GM03348 (cell line): ENCODE measurements at regions not wholly inside any gene's neighbourhood (a gene's known extent, or its start where the extent isn't known, plus 50 kb on each side); places are given as distances from the start of the nearest gene placed in this dataset.

ENCODE experiments used
- DNase-seq: peaks from one replicate; pipeline ENCODE4 v3.0.0; 2012; ENCODE audit warnings: low spot score

DNA sequence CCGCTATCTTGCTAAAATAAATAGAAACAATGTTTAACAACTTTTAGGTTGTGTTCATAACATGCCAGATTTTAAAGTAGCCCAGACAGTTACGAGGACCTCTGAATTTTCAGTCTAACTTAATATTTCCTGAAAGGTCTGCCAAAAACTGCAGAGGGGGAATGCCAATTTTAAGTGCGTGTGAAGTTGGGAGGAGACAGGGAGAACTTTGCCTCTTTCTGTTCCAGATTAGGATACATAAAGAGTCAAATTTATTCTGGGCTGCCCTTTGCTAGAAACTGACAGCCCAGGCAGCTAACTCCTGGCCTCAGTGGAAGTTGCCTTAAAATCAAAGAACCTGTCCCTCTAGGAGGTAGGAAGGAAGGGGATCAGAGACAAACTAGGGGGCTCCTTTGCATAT is 52.3 kb upstream of the PIP4K2A start:
- DNase-seq, result no peak

DNA sequence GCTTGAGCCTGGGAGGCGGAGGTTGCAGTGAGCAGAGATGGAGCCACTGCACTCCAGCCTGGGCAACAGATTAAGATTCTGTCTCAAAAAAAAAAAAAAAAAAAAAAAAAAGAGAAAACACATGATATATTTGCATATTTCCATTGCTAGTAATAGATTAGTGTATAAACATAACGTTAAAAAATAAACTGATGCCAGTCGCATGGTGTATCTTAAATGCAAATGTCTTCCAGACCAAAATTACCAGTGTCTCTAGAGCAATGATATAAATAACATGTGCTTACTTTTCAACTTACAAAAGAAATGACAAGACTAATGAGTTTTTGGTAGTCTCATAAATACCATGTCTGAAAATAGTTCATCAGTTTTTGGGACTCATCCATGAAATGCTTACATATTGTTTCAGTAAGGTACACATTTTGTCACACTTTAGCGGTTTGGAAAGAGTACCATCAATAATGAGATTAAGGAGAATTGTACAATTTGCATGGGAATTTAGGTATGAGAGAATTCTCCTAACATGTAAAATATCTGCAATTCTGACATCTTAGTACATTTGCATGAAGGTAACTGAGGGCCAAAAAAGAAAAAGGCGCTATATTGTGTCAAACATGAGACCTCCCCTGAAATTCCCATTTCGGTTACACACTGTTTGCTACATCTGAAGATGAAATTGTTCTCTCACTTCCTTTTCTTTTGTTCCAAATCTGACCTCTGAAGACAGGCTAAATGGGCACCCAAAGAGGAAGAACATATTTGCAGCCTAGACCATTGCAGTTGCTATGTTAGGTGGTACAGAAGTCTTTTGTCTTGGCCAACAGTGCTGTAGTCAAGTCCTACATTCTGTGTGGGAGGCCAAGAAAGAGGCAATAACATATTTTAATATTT is 51.5 kb upstream of the PIP4K2A start:
- no peak for DNase-seq

DNA sequence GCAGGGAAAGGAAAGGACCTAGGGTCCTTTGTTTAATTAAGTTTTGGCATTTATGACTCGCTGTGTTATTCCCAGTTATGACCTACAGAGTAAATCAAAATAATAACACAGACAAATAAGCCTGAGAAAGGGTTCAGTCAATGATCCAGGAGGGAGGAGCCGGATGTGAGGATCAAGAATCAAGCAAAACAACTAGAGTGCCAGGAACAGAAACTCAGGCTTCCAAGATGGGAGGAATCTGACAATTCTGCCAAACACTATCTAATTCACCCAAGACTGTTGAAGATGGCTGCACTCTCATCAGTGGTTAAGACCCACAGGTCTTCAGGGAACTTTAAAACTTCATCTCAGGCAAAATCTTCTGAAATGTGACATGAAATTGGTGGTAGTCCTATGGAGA is 50.3 kb upstream of the PIP4K2A start:
- DNase-seq, result no peak
